ENCODE measurements at regions not wholly inside any gene's neighbourhood (a gene's known extent, or its start where the extent isn't known, plus 50 kb on each side); places are given as distances from the start of the nearest gene placed in this dataset.

GRCh38 chr3:168168743-168169142 is 73.0 kb upstream of the GOLIM4 start:
- no peak overlapping the region for H2BK5ac ChIP-seq (ENCODE audit: low read depth, low read length, poor library complexity, severe bottlenecking)
- no peaks in the 10 kb centered on the region for H3K9me3 ChIP-seq (ENCODE audit: control insufficient read depth, insufficient read depth, low read length)
- no peak overlapping the region for H4K8ac ChIP-seq (ENCODE audit: low read depth in 2 of 2, low read length in 2 of 2)
- no CpG with 5 or more reads among the region's 3 CpGs for WGBS, 2 experiments (ENCODE audit: extremely low coverage in 2 of 2, insufficient read length in 1 of 2)
- H3K4ac ChIP-seq (ENCODE audit: low read depth, low read length): no peak overlapping the region
- H2BK15ac ChIP-seq (ENCODE audit: low read depth, low read length): no peak overlapping the region
- H3K14ac ChIP-seq (replicated peaks; ENCODE audit: low read depth, low read length): no peak overlapping the region
- intact Hi-C loops (cut with micrococcal nuclease): loop anchor here (5.0 kb wide), 1 partner anchor 241 kb away; no protein-coding TSS in a partner anchor
- no peak overlapping the region for H3K18ac ChIP-seq (ENCODE audit: low read depth, low read length)
- H2BK120ac ChIP-seq (ENCODE audit: low read depth, low read length): no peak overlapping the region
- ChIA-PET POLR2A (ENCODE audit: unreplicated experiment) (no interaction called here), CTCF (no interaction called here)
- H3K27ac ChIP-seq (ENCODE audit: insufficient read depth, low read length): no peak overlapping the region
- no peak overlapping the region for H2BK20ac ChIP-seq (ENCODE audit: low read depth, low read length)
- no peaks in the 10 kb centered on the region for H3K27me3 ChIP-seq (ENCODE audit: control insufficient read depth, insufficient read depth, low read length)
- BruUV-seq (replicated peaks): no TSS peak
- TF ChIP-seq, protein P1, sequence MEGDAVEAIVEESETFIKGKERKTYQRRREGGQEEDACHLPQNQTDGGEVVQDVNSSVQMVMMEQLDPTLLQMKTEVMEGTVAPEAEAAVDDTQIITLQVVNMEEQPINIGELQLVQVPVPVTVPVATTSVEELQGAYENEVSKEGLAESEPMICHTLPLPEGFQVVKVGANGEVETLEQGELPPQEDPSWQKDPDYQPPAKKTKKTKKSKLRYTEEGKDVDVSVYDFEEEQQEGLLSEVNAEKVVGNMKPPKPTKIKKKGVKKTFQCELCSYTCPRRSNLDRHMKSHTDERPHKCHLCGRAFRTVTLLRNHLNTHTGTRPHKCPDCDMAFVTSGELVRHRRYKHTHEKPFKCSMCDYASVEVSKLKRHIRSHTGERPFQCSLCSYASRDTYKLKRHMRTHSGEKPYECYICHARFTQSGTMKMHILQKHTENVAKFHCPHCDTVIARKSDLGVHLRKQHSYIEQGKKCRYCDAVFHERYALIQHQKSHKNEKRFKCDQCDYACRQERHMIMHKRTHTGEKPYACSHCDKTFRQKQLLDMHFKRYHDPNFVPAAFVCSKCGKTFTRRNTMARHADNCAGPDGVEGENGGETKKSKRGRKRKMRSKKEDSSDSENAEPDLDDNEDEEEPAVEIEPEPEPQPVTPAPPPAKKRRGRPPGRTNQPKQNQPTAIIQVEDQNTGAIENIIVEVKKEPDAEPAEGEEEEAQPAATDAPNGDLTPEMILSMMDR (conservative IDR thresholded peaks at IDR 0.05; ENCODE audit: low read depth, low read length): no peak
- TF ChIP-seq CHD1 (IDR thresholded peaks at IDR 0.05; ENCODE audit: low read depth, low read length) (no peak), CEBPB (IDR thresholded peaks at IDR 0.05; ENCODE audit: low read depth, low read length) (no peak), BHLHE40 (IDR thresholded peaks at IDR 0.05; ENCODE audit: low read depth, low read length) (no peak)
- no peaks in the 10 kb centered on the region for H3K9me1 ChIP-seq (ENCODE audit: insufficient read depth, low read length)
- dilution Hi-C loops (cut with HindIII; ENCODE audit: low sequenced_read_pairs, unreplicated experiment): loop anchor here (25.0 kb wide), 1 partner anchor 131 kb away; no protein-coding TSS in a partner anchor
- H2AK5ac ChIP-seq (ENCODE audit: low read depth, low read length): no peak overlapping the region
- no peak overlapping the region for H3K56ac ChIP-seq (ENCODE audit: extremely low read depth, insufficient read depth, low read length)
- no peak overlapping the region for H2AK9ac ChIP-seq (replicated peaks; ENCODE audit: low read depth, low read length, poor library complexity)
- H3K36me3 ChIP-seq (ENCODE audit: control insufficient read depth, insufficient read depth, low read length): no peaks in the 10 kb centered on the region
- H3K4me3 ChIP-seq (ENCODE audit: insufficient read depth, low read depth, low read length): no peak overlapping the region
- no peaks in the 10 kb centered on the region for H4K20me1 ChIP-seq (ENCODE audit: insufficient read depth, low read length)
- no peaks in the 10 kb centered on the region for H3K4me1 ChIP-seq (ENCODE audit: control insufficient read depth, insufficient read depth, low read length)
- H2AFZ ChIP-seq (replicated peaks; ENCODE audit: low read length, poor library complexity): no peak overlapping the region
- no peak overlapping the region for H4K5ac ChIP-seq (ENCODE audit: low read depth, low read length)
- H4K91ac ChIP-seq (ENCODE audit: insufficient read depth, low read depth, low read length): no peak overlapping the region
- no peak overlapping the region for H3K9ac ChIP-seq (ENCODE audit: low read depth, low read length)
- H3K4me2 ChIP-seq (ENCODE audit: low read depth, low read length): no peak overlapping the region
- DNase-seq (no peak), ATAC-seq (ENCODE audit: low read depth) (no peak)
- in situ Hi-C loops (cut with MboI; ENCODE audit: low sequenced_read_pairs): loop anchor here (25.0 kb wide), 1 partner anchor 231 kb away; no protein-coding TSS in a partner anchor
- no peak overlapping the region for H3K23ac ChIP-seq (ENCODE audit: low read depth, low read length)
- H3K79me1 ChIP-seq (ENCODE audit: low read depth in 1 of 2, low read length in 2 of 2): no peaks in the 10 kb centered on the region
